Astrocyte (in vitro differentiated cells and primary cell): ENCODE measurements at regions not wholly inside any gene's neighbourhood (a gene's known extent, or its start where the extent isn't known, plus 50 kb on each side); places are given as distances from the start of the nearest gene placed in this dataset.

ENCODE experiments used
- DNase-seq: peaks from one replicate; pipeline ENCODE4 v3.0.0-alpha.2; 2010; ENCODE audit warnings: low read depth
- FAIRE-seq: peaks from 2 replicates; lab custom pipeline; 2011; peaks lifted over from hg19 to GRCh38; lab: Jason Lieb, UNC
- H2AFZ ChIP-seq: 2 replicates; pipeline ENCODE4 v1.6.0; 2012; ENCODE audit warnings: low read depth, low read length, inconsistent platforms
- H3K27ac ChIP-seq: 2 replicates; pipeline ENCODE4 v1.5.1; 2011; ENCODE audit warnings: low read depth, low read length, inconsistent platforms
- H3K27me3 ChIP-seq: 2 replicates; pipeline ENCODE4 v1.6.0; 2011; ENCODE audit warnings: low read length, inconsistent platforms; ENCODE audit not compliant: insufficient read depth
- H3K36me3 ChIP-seq: 2 replicates; pipeline ENCODE4 v1.5.1; 2011; ENCODE audit warnings: low read length, inconsistent platforms; ENCODE audit not compliant: insufficient read depth
- H3K4me1 ChIP-seq: 2 replicates; pipeline ENCODE4 v1.5.1; 2011; ENCODE audit warnings: low read length, inconsistent platforms; ENCODE audit not compliant: insufficient read depth
- H3K4me2 ChIP-seq: 2 replicates; pipeline ENCODE4 v1.6.0; 2012; ENCODE audit warnings: low read length, inconsistent platforms
- H3K4me3 ChIP-seq: 2 replicates; pipeline ENCODE4 v1.5.1; 2011; ENCODE audit warnings: low read depth, mild to moderate bottlenecking, low read length, inconsistent platforms; ENCODE audit not compliant: insufficient read depth
- H3K79me2 ChIP-seq: 2 replicates; pipeline ENCODE4 v1.6.0; 2012; ENCODE audit warnings: mild to moderate bottlenecking, low read length, inconsistent platforms; ENCODE audit not compliant: insufficient read depth
- H3K9ac ChIP-seq: 2 replicates; pipeline ENCODE4 v1.6.0; 2012; ENCODE audit warnings: mild to moderate bottlenecking, low read length, inconsistent platforms
- H3K9me3 ChIP-seq: 2 replicates; pipeline ENCODE4 v1.5.1; 2012; ENCODE audit warnings: low read depth, mild to moderate bottlenecking, low read length, inconsistent platforms; ENCODE audit not compliant: insufficient read depth
- H4K20me1 ChIP-seq: 2 replicates; pipeline ENCODE4 v1.6.0; 2012; ENCODE audit warnings: low read length, inconsistent platforms; ENCODE audit not compliant: insufficient read depth
- H3K27ac Mint-ChIP-seq: one replicate; pipeline ENCODE4 v1.8.0; 2021; ENCODE audit warnings: mild to moderate bottlenecking, mixed read lengths; ENCODE audit not compliant: unreplicated experiment
- H3K27me3 Mint-ChIP-seq: one replicate; pipeline ENCODE4 v1.8.0; 2021; ENCODE audit warnings: low read depth, mixed read lengths; ENCODE audit not compliant: unreplicated experiment
- H3K36me3 Mint-ChIP-seq: one replicate; pipeline ENCODE4 v1.8.0; 2021; ENCODE audit warnings: low read depth, mixed read lengths; ENCODE audit not compliant: unreplicated experiment
- H3K4me1 Mint-ChIP-seq: one replicate; pipeline ENCODE4 v1.8.0; 2021; ENCODE audit warnings: low read depth, mixed read lengths; ENCODE audit not compliant: unreplicated experiment
- H3K4me3 Mint-ChIP-seq: one replicate; pipeline ENCODE4 v1.8.0; 2021; ENCODE audit warnings: mild to moderate bottlenecking, moderate library complexity, mixed read lengths; ENCODE audit not compliant: unreplicated experiment
- H3K9me3 Mint-ChIP-seq: one replicate; pipeline ENCODE4 v1.8.0; 2021; ENCODE audit warnings: mild to moderate bottlenecking, mixed read lengths; ENCODE audit not compliant: unreplicated experiment
- CTCF ChIP-seq: IDR thresholded peaks from 2 replicates; pipeline ENCODE4 v1.5.1; 2011; ENCODE audit warnings: low read depth, mild to moderate bottlenecking, inconsistent platforms, low read length, moderate library complexity; ENCODE audit not compliant: insufficient read depth
- EZH2 ChIP-seq: IDR thresholded peaks from 2 replicates; pipeline ENCODE4 v1.6.1; 2012; ENCODE audit warnings: mild to moderate bottlenecking, low read length, inconsistent platforms; ENCODE audit not compliant: insufficient read depth

- FAIRE-seq (no peak), DNase-seq (no peak)
- Histone ChIP-seq H4K20me1 (no peaks in the 10 kb centered on the region), H3K27me3 (no peaks in the 10 kb centered on the region), H3K4me1 (peaks cover 14% of the 10 kb centered on the region), H3K36me3 (no peaks in the 10 kb centered on the region), H3K4me2 (no peak overlapping the region), H3K4me3 (no peak overlapping the region), H3K27ac (no peak overlapping the region), H3K79me2 (no peaks in the 10 kb centered on the region), H3K9ac (no peak overlapping the region), H3K9me3 (no peaks in the 10 kb centered on the region), H2AFZ (no peak overlapping the region)
- H3K27me3 Mint-ChIP-seq, result no peaks in the 10 kb centered on the region
- peaks cover 3% of the 10 kb centered on the region for H3K9me3 Mint-ChIP-seq
- no peak for TF ChIP-seq CTCF
- TF ChIP-seq EZH2, result no peak
- no peaks in the 10 kb centered on the region for H3K36me3 Mint-ChIP-seq
- H3K4me3 Mint-ChIP-seq, result no peak overlapping the region
- H3K4me1 Mint-ChIP-seq, result peaks cover 35% of the 10 kb centered on the region
- H3K27ac Mint-ChIP-seq, result no peak overlapping the region
These were observed 430.0 kb upstream of the RUNX1 start for GRCh38 chr21:35479065-35479448.

- H3K79me2 ChIP-seq, result no peaks in the 10 kb centered on the region
- no peak overlapping the region for H3K4me3 ChIP-seq
- DNase-seq (peak; percentile 66), FAIRE-seq (no peak)
- H3K4me2 ChIP-seq, result no peak overlapping the region
- peaks cover 14% of the 10 kb centered on the region for H3K4me1 ChIP-seq
- H3K27me3 ChIP-seq, result no peaks in the 10 kb centered on the region
- no peaks in the 10 kb centered on the region for H3K36me3 ChIP-seq
- H3K9ac ChIP-seq, result no peak overlapping the region
- no peak overlapping the region for H3K27ac Mint-ChIP-seq
- no peaks in the 10 kb centered on the region for H3K36me3 Mint-ChIP-seq
- peaks cover 36% of the 10 kb centered on the region for H3K4me1 Mint-ChIP-seq
- peaks cover 3% of the 10 kb centered on the region for H3K9me3 Mint-ChIP-seq
- TF ChIP-seq CTCF (no peak), EZH2 (no peak)
- H3K27me3 Mint-ChIP-seq, result no peaks in the 10 kb centered on the region
- H2AFZ ChIP-seq, result no peak overlapping the region
- H3K4me3 Mint-ChIP-seq, result no peak overlapping the region
- no peaks in the 10 kb centered on the region for H4K20me1 ChIP-seq
- no peaks in the 10 kb centered on the region for H3K9me3 ChIP-seq
- no peak overlapping the region for H3K27ac ChIP-seq
These were observed 429.3 kb upstream of the RUNX1 start for GRCh38 chr21:35478161-35479064.

GRCh38 chr21:35477622-35478021, 428.5 kb upstream of the RUNX1 start:
- H3K27ac ChIP-seq, result peak overlapping the region; percentile 76
- FAIRE-seq (peak; percentile 34), DNase-seq (no peak)
- H3K79me2 ChIP-seq, result no peaks in the 10 kb centered on the region
- H3K36me3 ChIP-seq, result no peaks in the 10 kb centered on the region
- Mint-ChIP-seq H3K36me3 (no peaks in the 10 kb centered on the region), H3K4me3 (no peak overlapping the region), H3K27me3 (no peaks in the 10 kb centered on the region), H3K27ac (peak overlapping the region; percentile 93), H3K4me1 (peaks cover 37% of the 10 kb centered on the region), H3K9me3 (peaks cover 3% of the 10 kb centered on the region)
- H3K9ac ChIP-seq, result peak overlapping the region; percentile 25
- H3K4me1 ChIP-seq, result peaks cover 14% of the 10 kb centered on the region
- no peak overlapping the region for H3K4me3 ChIP-seq
- no peaks in the 10 kb centered on the region for H4K20me1 ChIP-seq
- H3K9me3 ChIP-seq, result no peaks in the 10 kb centered on the region
- no peak overlapping the region for H2AFZ ChIP-seq
- H3K27me3 ChIP-seq, result no peaks in the 10 kb centered on the region
- H3K4me2 ChIP-seq, result peak overlapping the region; percentile 55
- TF ChIP-seq CTCF, result no peak
- no peak for TF ChIP-seq EZH2
